Endodermal cell (in vitro differentiated cells): ENCODE measurements at regions not wholly inside any gene's neighbourhood (a gene's known extent, or its start where the extent isn't known, plus 50 kb on each side); places are given as distances from the start of the nearest gene placed in this dataset.

ENCODE experiments used
- DNase-seq: peaks from one replicate; pipeline ENCODE4 v3.0.0-alpha.2; 2017
- H3K27ac ChIP-seq: 2 replicates; pipeline ENCODE4 v1.5.1; 2013; ENCODE audit warnings: mild to moderate bottlenecking, low read depth, low read length, moderate library complexity
- H3K27me3 ChIP-seq: 2 replicates; pipeline ENCODE4 v1.6.1; 2013; ENCODE audit warnings: mild to moderate bottlenecking, low read length, moderate library complexity; ENCODE audit not compliant: insufficient read depth, control insufficient read depth, poor library complexity, severe bottlenecking
- H3K36me3 ChIP-seq: 2 replicates; pipeline ENCODE4 v1.7.0; 2013; ENCODE audit warnings: mild to moderate bottlenecking, low read length, moderate library complexity; ENCODE audit not compliant: control insufficient read depth, insufficient read depth
- H3K4me1 ChIP-seq: one replicate; pipeline ENCODE4 v1.7.0; 2013; ENCODE audit warnings: low read length; ENCODE audit not compliant: control insufficient read depth, insufficient read depth
- H3K4me3 ChIP-seq: 2 replicates; pipeline ENCODE4 v1.5.1; 2013; ENCODE audit warnings: mild to moderate bottlenecking, low read length, moderate library complexity
- H3K9ac ChIP-seq: 2 replicates; pipeline ENCODE4 v1.6.1; 2013; ENCODE audit warnings: mild to moderate bottlenecking, low read length, moderate library complexity; ENCODE audit not compliant: poor library complexity, severe bottlenecking; ENCODE audit errors: extremely low read depth
- H3K9me3 ChIP-seq: 2 replicates; pipeline ENCODE4 v1.6.1; 2013; ENCODE audit warnings: mild to moderate bottlenecking, low read length, moderate library complexity; ENCODE audit not compliant: control insufficient read depth
- H3K27ac Mint-ChIP-seq: 2 replicates; pipeline ENCODE4 v1.8.0; 2020; ENCODE audit warnings: mixed read lengths
- H3K27me3 Mint-ChIP-seq: 2 replicates; pipeline ENCODE4 v1.8.0; 2021; ENCODE audit warnings: mild to moderate bottlenecking, mixed read lengths; ENCODE audit not compliant: insufficient read depth
- H3K36me3 Mint-ChIP-seq: 2 replicates; pipeline ENCODE4 v1.8.0; 2020; ENCODE audit warnings: low read depth, mixed read lengths
- H3K4me1 Mint-ChIP-seq: 2 replicates; pipeline ENCODE4 v1.8.0; 2020; ENCODE audit warnings: mixed read lengths
- H3K4me3 Mint-ChIP-seq: 2 replicates; pipeline ENCODE4 v1.8.0; 2020; ENCODE audit warnings: mild to moderate bottlenecking, moderate library complexity, mixed read lengths
- H3K9me3 Mint-ChIP-seq: 2 replicates; pipeline ENCODE4 v1.8.0; 2020; ENCODE audit warnings: mild to moderate bottlenecking, mixed read lengths
- WGBS, 2 experiments: methylation state at CpG; one replicate each; pipeline versions ENCODE4 v1.1.5 to v1.1.7; 2013; ENCODE audit warnings: missing lambda C conversion rate in 2 of 2, mixed read lengths in 1 of 2; ENCODE audit not compliant: insufficient coverage in 1 of 2, insufficient read length in 1 of 2; 5-methylcytosine and 5-hydroxymethylcytosine counted together
- TF ChIP-seq, protein P1 (sequence below): fragments of 200-600 bp; sonication (generic); conservative IDR thresholded peaks from 2 replicates; pipeline ENCODE4 v1.5.0; 2021; ENCODE audit warnings: antibody characterized with exemption, mild to moderate bottlenecking

DNA sequence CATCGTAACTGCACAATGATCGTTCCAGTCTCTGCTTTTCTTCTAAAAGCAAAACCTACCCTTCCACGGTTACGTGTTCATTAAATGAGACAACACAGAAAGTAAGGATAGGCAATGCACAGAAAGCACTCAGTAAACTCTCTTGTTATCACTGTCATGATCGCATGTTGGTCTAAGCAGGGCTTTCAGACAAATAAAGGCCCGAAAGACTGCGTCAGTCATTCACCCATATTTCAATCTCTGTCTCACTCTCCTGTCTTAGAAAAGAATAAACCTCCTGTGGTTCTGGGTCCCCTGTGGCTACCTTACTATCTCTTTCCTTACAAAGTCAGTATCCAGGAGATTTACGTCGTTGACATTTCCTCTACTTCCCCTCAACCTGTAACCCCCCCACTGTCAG, 160.9 kb downstream of the VAPA start:
- H3K4me3 Mint-ChIP-seq = no peak overlapping the region
- Histone ChIP-seq H3K4me3 (no peak overlapping the region), H3K27me3 (no peaks in the 10 kb centered on the region), H3K36me3 (no peaks in the 10 kb centered on the region), H3K27ac (peak overlapping the region; percentile 47), H3K4me1 (peaks cover 13% of the 10 kb centered on the region), H3K9me3 (no peaks in the 10 kb centered on the region), H3K9ac (no peak overlapping the region)
- H3K27me3 Mint-ChIP-seq = peaks cover 12% of the 10 kb centered on the region
- TF ChIP-seq, protein P1, sequence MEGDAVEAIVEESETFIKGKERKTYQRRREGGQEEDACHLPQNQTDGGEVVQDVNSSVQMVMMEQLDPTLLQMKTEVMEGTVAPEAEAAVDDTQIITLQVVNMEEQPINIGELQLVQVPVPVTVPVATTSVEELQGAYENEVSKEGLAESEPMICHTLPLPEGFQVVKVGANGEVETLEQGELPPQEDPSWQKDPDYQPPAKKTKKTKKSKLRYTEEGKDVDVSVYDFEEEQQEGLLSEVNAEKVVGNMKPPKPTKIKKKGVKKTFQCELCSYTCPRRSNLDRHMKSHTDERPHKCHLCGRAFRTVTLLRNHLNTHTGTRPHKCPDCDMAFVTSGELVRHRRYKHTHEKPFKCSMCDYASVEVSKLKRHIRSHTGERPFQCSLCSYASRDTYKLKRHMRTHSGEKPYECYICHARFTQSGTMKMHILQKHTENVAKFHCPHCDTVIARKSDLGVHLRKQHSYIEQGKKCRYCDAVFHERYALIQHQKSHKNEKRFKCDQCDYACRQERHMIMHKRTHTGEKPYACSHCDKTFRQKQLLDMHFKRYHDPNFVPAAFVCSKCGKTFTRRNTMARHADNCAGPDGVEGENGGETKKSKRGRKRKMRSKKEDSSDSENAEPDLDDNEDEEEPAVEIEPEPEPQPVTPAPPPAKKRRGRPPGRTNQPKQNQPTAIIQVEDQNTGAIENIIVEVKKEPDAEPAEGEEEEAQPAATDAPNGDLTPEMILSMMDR = no peak
- 85 to 90% methylated on average over 9 of the region's 9 CpGs for WGBS, 2 experiments
- no peaks in the 10 kb centered on the region for H3K9me3 Mint-ChIP-seq
- H3K4me1 Mint-ChIP-seq = peaks cover 39% of the 10 kb centered on the region
- H3K36me3 Mint-ChIP-seq = no peaks in the 10 kb centered on the region
- no peak for DNase-seq
- H3K27ac Mint-ChIP-seq = no peak overlapping the region

DNA sequence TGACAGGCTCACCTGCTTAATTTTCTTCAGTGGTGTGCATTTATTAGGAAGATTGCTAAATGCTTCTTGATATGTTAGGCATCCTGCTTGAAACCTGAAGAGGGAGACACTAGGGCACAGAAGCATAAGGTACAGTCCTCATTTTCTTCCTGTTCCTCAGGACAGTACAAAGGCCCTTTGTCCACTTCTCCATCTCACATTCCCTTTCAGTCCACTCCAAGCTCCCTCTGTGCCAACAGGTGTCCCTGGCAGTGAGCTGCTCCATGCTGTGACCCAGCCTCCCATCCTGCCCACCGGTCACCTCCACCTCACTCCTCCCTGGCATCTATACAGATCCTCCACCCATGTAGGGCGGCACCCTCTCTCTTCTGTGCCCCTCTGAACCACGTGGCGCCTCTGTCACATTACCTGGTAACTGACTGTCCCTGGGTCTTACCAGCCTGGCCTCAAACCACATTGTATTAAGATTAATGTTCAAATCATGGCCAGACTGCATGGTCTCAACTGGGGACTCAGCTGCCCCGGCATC, 162.8 kb downstream of the VAPA start:
- Histone ChIP-seq H3K4me3 (no peak overlapping the region), H3K9me3 (peaks cover 10% of the 10 kb centered on the region), H3K27me3 (no peaks in the 10 kb centered on the region), H3K9ac (no peak overlapping the region), H3K4me1 (peaks cover 13% of the 10 kb centered on the region), H3K27ac (peak overlapping the region; percentile 16), H3K36me3 (no peaks in the 10 kb centered on the region)
- no peak for DNase-seq
- Mint-ChIP-seq H3K27ac (no peak overlapping the region), H3K36me3 (no peaks in the 10 kb centered on the region), H3K4me3 (no peak overlapping the region), H3K4me1 (peaks cover 39% of the 10 kb centered on the region), H3K27me3 (peaks cover 6% of the 10 kb centered on the region), H3K9me3 (peaks cover 10% of the 10 kb centered on the region)
- 92 to 94% methylated on average over 4 to 5 of the region's 5 CpGs for WGBS, 2 experiments
- TF ChIP-seq, protein P1 = no peak

DNA sequence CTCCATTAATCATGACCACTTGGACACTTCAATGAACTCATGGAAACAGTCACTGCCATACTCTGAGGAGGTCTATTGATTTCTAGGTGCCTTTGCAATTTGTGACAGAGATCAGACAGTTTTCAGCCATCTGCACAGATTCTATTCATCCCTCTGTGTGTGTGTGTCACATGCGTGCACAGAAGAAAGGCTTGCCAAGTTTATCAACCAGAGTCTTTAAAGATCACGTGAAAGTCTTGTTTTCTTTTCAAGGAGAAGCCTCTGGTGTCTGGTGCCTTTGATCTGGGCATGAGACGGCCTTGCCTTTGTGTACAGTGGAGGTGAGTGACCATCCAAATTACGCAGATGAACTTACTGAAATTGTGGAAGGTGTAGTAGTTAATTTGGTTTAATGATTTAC, 164.2 kb downstream of the VAPA start:
- Mint-ChIP-seq H3K4me1 (peaks cover 25% of the 10 kb centered on the region), H3K27ac (no peak overlapping the region), H3K9me3 (peaks cover 23% of the 10 kb centered on the region), H3K4me3 (no peak overlapping the region), H3K27me3 (peaks cover 4% of the 10 kb centered on the region), H3K36me3 (peaks cover 6% of the 10 kb centered on the region)
- peaks cover 13% of the 10 kb centered on the region for H3K4me1 ChIP-seq
- H3K27ac ChIP-seq = peak overlapping the region; percentile 68
- WGBS, 2 experiments = 78 to 92% methylated on average over 2 to 4 of the region's 4 CpGs
- peaks cover 24% of the 10 kb centered on the region for H3K9me3 ChIP-seq
- TF ChIP-seq, protein P1 = no peak
- no peaks in the 10 kb centered on the region for H3K36me3 ChIP-seq
- H3K27me3 ChIP-seq = no peaks in the 10 kb centered on the region
- no peak overlapping the region for H3K9ac ChIP-seq
- no peak overlapping the region for H3K4me3 ChIP-seq
- no peak for DNase-seq
